CD4-positive, alpha-beta T cell (primary cell): ENCODE measurements at regions not wholly inside any gene's neighbourhood (a gene's known extent, or its start where the extent isn't known, plus 50 kb on each side); places are given as distances from the start of the nearest gene placed in this dataset.

Experiments
- ATAC-seq: fragments of 200-7000 bp; cut with Tn5 transposase; one replicate; pipeline ENCODE4 v1.10.0; 2022; ENCODE audit warnings: mild to moderate bottlenecking; ENCODE audit not compliant: poor library complexity
- CTCF ChIA-PET: fragments of 350-600 bp; sonication (Branson Sonifier 250); formaldehyde crosslinking; loops from one replicate; lab custom pipeline; 2021; ENCODE audit warnings: antibody characterized with exemption, inconsistent platforms; lab: Charles Lee
- POLR2A ChIA-PET: fragments of 350-600 bp; sonication (Branson Sonifier 250); formaldehyde crosslinking; loops from one replicate; lab custom pipeline; 2021; ENCODE audit warnings: antibody characterized with exemption, inconsistent platforms; lab: Charles Lee
- DNase-seq, 14 experiments: peaks; one replicate each; pipeline ENCODE4 v3.0.0-alpha.2; 2013 to 2020; ENCODE audit warnings: mixed read lengths in 2 of 14
- H3K27ac ChIP-seq, 2 donors: one replicate each; pipeline versions ENCODE4 v1.5.1 to v1.7.0; 2013; ENCODE audit warnings: low read length in 2 of 2, low read depth in 1 of 2, mild to moderate bottlenecking in 1 of 2
- H3K27me3 ChIP-seq, 2 experiments: 1 replicate in 1 of 2; 2 replicates in 1 of 2; pipeline versions ENCODE4 v1.6.1 to v1.7.0; 2013; ENCODE audit warnings: low read length in 2 of 2, control low read depth in 1 of 2, mild to moderate bottlenecking in 1 of 2, moderate library complexity in 1 of 2; ENCODE audit not compliant: insufficient read depth in 2 of 2, control insufficient read depth in 1 of 2
- H3K36me3 ChIP-seq: one replicate; pipeline ENCODE4 v1.6.1; 2013; ENCODE audit warnings: low read length, control low read depth; ENCODE audit not compliant: insufficient read depth
- H3K4me1 ChIP-seq: one replicate; pipeline ENCODE4 v1.6.1; 2013; ENCODE audit warnings: low read length, control low read depth; ENCODE audit not compliant: insufficient read depth
- H3K4me3 ChIP-seq: one replicate; pipeline ENCODE4 v1.5.1; 2013; ENCODE audit warnings: mild to moderate bottlenecking, low read length, moderate library complexity
- H3K9me3 ChIP-seq, 2 experiments: 1 replicate in 1 of 2; 2 replicates in 1 of 2; pipeline versions ENCODE4 v1.6.1 to v1.7.0; 2013; ENCODE audit warnings: low read length in 2 of 2, mild to moderate bottlenecking in 2 of 2, control low read depth in 1 of 2, moderate library complexity in 1 of 2; ENCODE audit not compliant: control insufficient read depth in 1 of 2, insufficient read depth in 1 of 2
- H3K27ac Mint-ChIP-seq: one replicate; pipeline ENCODE4 v1.8.0; 2020; ENCODE audit warnings: mixed read lengths
- H3K27me3 Mint-ChIP-seq: one replicate; pipeline ENCODE4 v1.8.0; 2021; ENCODE audit warnings: mixed read lengths
- H3K36me3 Mint-ChIP-seq: one replicate; pipeline ENCODE4 v1.8.0; 2021; ENCODE audit warnings: low read depth, mixed read lengths
- H3K4me1 Mint-ChIP-seq: one replicate; pipeline ENCODE4 v1.8.0; 2021; ENCODE audit warnings: low read depth, mixed read lengths
- H3K4me3 Mint-ChIP-seq: one replicate; pipeline ENCODE4 v1.8.0; 2020; ENCODE audit warnings: mild to moderate bottlenecking, mixed read lengths
- H3K9me3 Mint-ChIP-seq: one replicate; pipeline ENCODE4 v1.8.0; 2020; ENCODE audit warnings: mixed read lengths
- intact Hi-C, 2 experiments: fragments of 100-400 bp; cut with DNase I in 1 of 2; cut with micrococcal nuclease in 1 of 2; formaldehyde crosslinking; loops; one replicate each; pipeline versions ENCODE4 v1.15.1 to v1.9.0; 2023 to 2025; cut with DNase I, micrococcal nuclease
- TF ChIP-seq, protein P1 (sequence below): fragments of 200-600 bp; IDR thresholded peaks from one replicate; pipeline ENCODE4 v1.8.0; 2022; ENCODE audit warnings: antibody characterized with exemption, mild to moderate bottlenecking

DNA sequence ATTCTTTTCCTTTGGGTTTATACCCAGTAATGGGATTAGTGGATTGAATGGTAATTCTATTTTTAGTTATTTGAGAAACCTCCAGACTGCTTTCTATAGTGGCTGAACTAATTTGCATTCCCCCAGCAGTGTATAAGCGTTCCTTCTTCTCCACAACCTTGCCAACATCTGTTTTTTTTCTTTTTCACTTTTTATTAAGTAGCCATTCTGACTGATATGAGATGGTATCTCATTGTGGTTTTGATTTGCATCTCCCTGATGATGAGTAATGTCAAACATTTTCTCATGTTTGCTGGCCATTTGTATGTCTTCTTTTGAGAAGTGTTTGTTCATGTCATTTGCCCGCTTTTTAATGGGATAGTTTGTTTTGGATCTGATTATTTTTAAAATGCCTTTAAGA lies 64.1 kb upstream of the MEIS1 start:
- Mint-ChIP-seq H3K27me3 (no peaks in the 10 kb centered on the region), H3K4me3 (no peak overlapping the region), H3K9me3 (no peaks in the 10 kb centered on the region), H3K27ac (no peak overlapping the region), H3K4me1 (no peaks in the 10 kb centered on the region), H3K36me3 (no peaks in the 10 kb centered on the region)
- intact Hi-C loops: no loop called here
- Histone ChIP-seq H3K36me3 (no peaks in the 10 kb centered on the region), H3K27me3 (no peaks in the 10 kb centered on the region), H3K27ac (no peak overlapping the region), H3K4me1 (no peaks in the 10 kb centered on the region), H3K4me3 (no peak overlapping the region), H3K9me3 (peaks cover 0 to 4% of the 10 kb centered on the region in 2 experiments)
- DNase-seq: no peak
- no peak for ATAC-seq
- ChIA-PET POLR2A (no interaction called here), CTCF (no interaction called here)
- TF ChIP-seq, protein P1, sequence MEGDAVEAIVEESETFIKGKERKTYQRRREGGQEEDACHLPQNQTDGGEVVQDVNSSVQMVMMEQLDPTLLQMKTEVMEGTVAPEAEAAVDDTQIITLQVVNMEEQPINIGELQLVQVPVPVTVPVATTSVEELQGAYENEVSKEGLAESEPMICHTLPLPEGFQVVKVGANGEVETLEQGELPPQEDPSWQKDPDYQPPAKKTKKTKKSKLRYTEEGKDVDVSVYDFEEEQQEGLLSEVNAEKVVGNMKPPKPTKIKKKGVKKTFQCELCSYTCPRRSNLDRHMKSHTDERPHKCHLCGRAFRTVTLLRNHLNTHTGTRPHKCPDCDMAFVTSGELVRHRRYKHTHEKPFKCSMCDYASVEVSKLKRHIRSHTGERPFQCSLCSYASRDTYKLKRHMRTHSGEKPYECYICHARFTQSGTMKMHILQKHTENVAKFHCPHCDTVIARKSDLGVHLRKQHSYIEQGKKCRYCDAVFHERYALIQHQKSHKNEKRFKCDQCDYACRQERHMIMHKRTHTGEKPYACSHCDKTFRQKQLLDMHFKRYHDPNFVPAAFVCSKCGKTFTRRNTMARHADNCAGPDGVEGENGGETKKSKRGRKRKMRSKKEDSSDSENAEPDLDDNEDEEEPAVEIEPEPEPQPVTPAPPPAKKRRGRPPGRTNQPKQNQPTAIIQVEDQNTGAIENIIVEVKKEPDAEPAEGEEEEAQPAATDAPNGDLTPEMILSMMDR: no peak

DNA sequence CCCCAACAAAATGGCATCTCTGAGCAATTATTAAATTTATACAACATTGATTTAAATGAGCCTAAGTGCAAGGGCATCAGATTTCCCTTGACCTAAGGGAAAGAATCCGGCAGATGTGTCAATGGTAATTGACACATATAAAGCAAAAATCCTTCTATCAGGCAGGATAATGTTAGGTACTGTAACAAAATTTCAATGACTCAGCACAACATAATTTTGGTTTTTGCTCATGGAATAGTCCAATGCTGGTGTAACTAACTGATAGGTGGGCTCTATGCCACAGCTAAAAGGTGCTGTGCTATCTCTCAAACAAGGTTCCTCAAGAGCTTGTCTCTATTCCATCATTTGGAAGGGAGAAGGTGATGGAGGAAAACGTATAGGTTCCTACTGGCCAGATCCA lies 68.3 kb upstream of the MEIS1 start:
- Histone ChIP-seq H3K4me1 (no peaks in the 10 kb centered on the region), H3K4me3 (no peak overlapping the region), H3K27me3 (no peaks in the 10 kb centered on the region), H3K27ac (no peak overlapping the region), H3K36me3 (no peaks in the 10 kb centered on the region), H3K9me3 (no peaks in the 10 kb centered on the region)
- DNase-seq (no peak), ATAC-seq (no peak)
- Mint-ChIP-seq H3K27me3 (no peaks in the 10 kb centered on the region), H3K27ac (no peak overlapping the region), H3K4me3 (no peak overlapping the region), H3K36me3 (no peaks in the 10 kb centered on the region), H3K9me3 (no peaks in the 10 kb centered on the region), H3K4me1 (no peaks in the 10 kb centered on the region)
- TF ChIP-seq, protein P1: no peak
- CTCF ChIA-PET: no interaction called here
- intact Hi-C loops: no loop called here
- POLR2A ChIA-PET: no interaction called here

GRCh38 chr2:66364495-66365333 lies 70.2 kb upstream of the MEIS1 start:
- Mint-ChIP-seq H3K27ac (no peak overlapping the region), H3K36me3 (no peaks in the 10 kb centered on the region), H3K4me1 (no peaks in the 10 kb centered on the region), H3K9me3 (no peaks in the 10 kb centered on the region), H3K27me3 (no peaks in the 10 kb centered on the region), H3K4me3 (no peak overlapping the region)
- H3K4me1 ChIP-seq: no peaks in the 10 kb centered on the region
- H3K9me3 ChIP-seq: no peaks in the 10 kb centered on the region
- CTCF ChIA-PET: interaction anchor here (1.0 kb wide), 1 partner anchor 10 kb away, joined by 3 read pairs; no protein-coding TSS in a partner anchor
- no peaks in the 10 kb centered on the region for H3K27me3 ChIP-seq
- ATAC-seq (no peak), DNase-seq (no peak)
- no peaks in the 10 kb centered on the region for H3K36me3 ChIP-seq
- no peak overlapping the region for H3K27ac ChIP-seq
- intact Hi-C loops: no loop called here
- TF ChIP-seq, protein P1: no peak
- no peak overlapping the region for H3K4me3 ChIP-seq
- POLR2A ChIA-PET: no interaction called here
